ENCODE measurements at regions not wholly inside any gene's neighbourhood (a gene's known extent, or its start where the extent isn't known, plus 50 kb on each side); places are given as distances from the start of the nearest gene placed in this dataset.

GRCh38 chr13:62482351-62482750 lies 1066.7 kb upstream of the PCDH20 start:
- Histone ChIP-seq H3K4me2 (ENCODE audit: low read length) (no peak overlapping the region), H3K4me3 (ENCODE audit: low read length) (no peak overlapping the region), H3K27ac (ENCODE audit: low read length) (no peak overlapping the region), H3K9ac (ENCODE audit: low read length) (no peak overlapping the region), H3K79me2 (ENCODE audit: low read length) (no peaks in the 10 kb centered on the region), H2AFZ (ENCODE audit: low read depth, low read length) (no peak overlapping the region), H4K20me1 (ENCODE audit: insufficient read depth, low read length) (no peaks in the 10 kb centered on the region), H3K4me1 (ENCODE audit: low read length) (no peaks in the 10 kb centered on the region), H3K27me3 (ENCODE audit: low read depth, low read length) (no peaks in the 10 kb centered on the region), H3K9me3 (ENCODE audit: insufficient read depth, low read length) (no peaks in the 10 kb centered on the region), H3K36me3 (replicated peaks; ENCODE audit: low read depth, low read length) (no peaks in the 10 kb centered on the region)
- no peak for TF ChIP-seq EZH2phosphoT487 (IDR thresholded peaks at IDR 0.05; ENCODE audit: low read depth)
- TF ChIP-seq CTCF (IDR thresholded peaks at IDR 0.05; ENCODE audit: low read depth, low read length) = no peak

GRCh38 chr13:62473944-62474237 lies 1058.2 kb upstream of the PCDH20 start:
- H3K27ac ChIP-seq (ENCODE audit: low read length) = no peak overlapping the region
- H3K27me3 ChIP-seq (ENCODE audit: low read depth, low read length) = no peaks in the 10 kb centered on the region
- H3K36me3 ChIP-seq (replicated peaks; ENCODE audit: low read depth, low read length) = no peaks in the 10 kb centered on the region
- H3K9ac ChIP-seq (ENCODE audit: low read length) = no peak overlapping the region
- no peak for TF ChIP-seq EZH2phosphoT487 (IDR thresholded peaks at IDR 0.05; ENCODE audit: low read depth)
- TF ChIP-seq CTCF (IDR thresholded peaks at IDR 0.05; ENCODE audit: low read depth, low read length) = no peak
- H2AFZ ChIP-seq (ENCODE audit: low read depth, low read length) = no peak overlapping the region
- no peaks in the 10 kb centered on the region for H4K20me1 ChIP-seq (ENCODE audit: insufficient read depth, low read length)
- no peaks in the 10 kb centered on the region for H3K9me3 ChIP-seq (ENCODE audit: insufficient read depth, low read length)
- no peak overlapping the region for H3K4me2 ChIP-seq (ENCODE audit: low read length)
- no peak overlapping the region for H3K4me3 ChIP-seq (ENCODE audit: low read length)
- no peaks in the 10 kb centered on the region for H3K79me2 ChIP-seq (ENCODE audit: low read length)
- no peaks in the 10 kb centered on the region for H3K4me1 ChIP-seq (ENCODE audit: low read length)

- no peaks in the 10 kb centered on the region for H3K79me2 ChIP-seq (ENCODE audit: low read length)
- no peaks in the 10 kb centered on the region for H3K27me3 ChIP-seq (ENCODE audit: low read depth, low read length)
- no peaks in the 10 kb centered on the region for H3K36me3 ChIP-seq (replicated peaks; ENCODE audit: low read depth, low read length)
- H3K27ac ChIP-seq (ENCODE audit: low read length) = no peak overlapping the region
- H3K4me2 ChIP-seq (ENCODE audit: low read length) = no peak overlapping the region
- no peak for TF ChIP-seq CTCF (IDR thresholded peaks at IDR 0.05; ENCODE audit: low read depth, low read length)
- no peak for TF ChIP-seq EZH2phosphoT487 (IDR thresholded peaks at IDR 0.05; ENCODE audit: low read depth)
- H3K9ac ChIP-seq (ENCODE audit: low read length) = no peak overlapping the region
- no peak overlapping the region for H3K4me3 ChIP-seq (ENCODE audit: low read length)
- H3K4me1 ChIP-seq (ENCODE audit: low read length) = no peaks in the 10 kb centered on the region
- no peak overlapping the region for H2AFZ ChIP-seq (ENCODE audit: low read depth, low read length)
- no peaks in the 10 kb centered on the region for H4K20me1 ChIP-seq (ENCODE audit: insufficient read depth, low read length)
- no peaks in the 10 kb centered on the region for H3K9me3 ChIP-seq (ENCODE audit: insufficient read depth, low read length)
These were observed 1057.7 kb upstream of the PCDH20 start for GRCh38 chr13:62473190-62473943.

- Histone ChIP-seq H3K9me3 (ENCODE audit: insufficient read depth, low read length) (no peaks in the 10 kb centered on the region), H3K4me3 (ENCODE audit: low read length) (no peak overlapping the region), H4K20me1 (ENCODE audit: insufficient read depth, low read length) (no peaks in the 10 kb centered on the region), H3K27me3 (ENCODE audit: low read depth, low read length) (no peaks in the 10 kb centered on the region), H3K36me3 (replicated peaks; ENCODE audit: low read depth, low read length) (no peaks in the 10 kb centered on the region), H3K27ac (ENCODE audit: low read length) (no peak overlapping the region), H3K4me2 (ENCODE audit: low read length) (no peak overlapping the region), H3K79me2 (ENCODE audit: low read length) (no peaks in the 10 kb centered on the region), H3K9ac (ENCODE audit: low read length) (no peak overlapping the region), H3K4me1 (ENCODE audit: low read length) (no peaks in the 10 kb centered on the region), H2AFZ (ENCODE audit: low read depth, low read length) (no peak overlapping the region)
- no peak for TF ChIP-seq CTCF (IDR thresholded peaks at IDR 0.05; ENCODE audit: low read depth, low read length)
- TF ChIP-seq EZH2phosphoT487 (IDR thresholded peaks at IDR 0.05; ENCODE audit: low read depth) = no peak
These were observed 1038.1 kb upstream of the PCDH20 start for GRCh38 chr13:62453761-62454160.
